ENCODE measurements at regions not wholly inside any gene's neighbourhood (a gene's known extent, or its start where the extent isn't known, plus 50 kb on each side); places are given as distances from the start of the nearest gene placed in this dataset.

DNA sequence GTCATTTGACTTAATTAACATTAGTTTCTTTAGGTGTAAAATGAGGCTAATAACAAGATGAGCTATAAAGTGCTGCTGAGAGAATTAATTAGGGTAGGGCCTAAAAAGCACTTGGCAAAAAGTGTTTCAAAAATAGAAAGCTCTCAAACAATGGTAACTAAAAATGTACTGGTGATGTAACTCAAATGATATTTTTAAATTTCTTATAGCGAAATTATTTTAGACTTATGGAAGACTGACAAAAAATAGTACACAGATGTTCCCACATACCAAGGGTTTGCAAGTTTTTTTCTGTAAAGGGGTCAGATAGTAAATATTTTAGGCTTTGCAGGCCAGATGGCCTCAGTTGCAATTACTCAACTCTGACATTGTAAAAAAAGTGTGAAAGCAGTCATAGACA, 190.7 kb upstream of the UFL1 start:
- TF ChIP-seq ZEB2 (tag by site-specific recombination; IDR thresholded peaks at IDR 0.05) = no peak
- TF ChIP-seq EGR2 (tag by site-specific recombination; IDR thresholded peaks at IDR 0.05; ENCODE audit: low read depth) = no peak
- TF ChIP-seq SETDB1 (IDR thresholded peaks at IDR 0.05; ENCODE audit: insufficient read length, low read length) = no peak
- no peak for TF ChIP-seq CTCF (tag by site-specific recombination; IDR thresholded peaks at IDR 0.05)
- no peak for TF ChIP-seq ZBTB7A (tag by site-specific recombination; IDR thresholded peaks at IDR 0.05; ENCODE audit: low read depth)
- TF ChIP-seq ZXDB (tag by site-specific recombination; IDR thresholded peaks at IDR 0.05) = no peak
- no peak for TF ChIP-seq ZNF292 (tag by site-specific recombination; IDR thresholded peaks at IDR 0.05; ENCODE audit: borderline replicate concordance, low read depth)
- TF ChIP-seq PRDM6 (tag by site-specific recombination; IDR thresholded peaks at IDR 0.05) = no peak
- no peak for TF ChIP-seq ZNF704 (tag by site-specific recombination; IDR thresholded peaks at IDR 0.05)
- no peak for TF ChIP-seq MZF1 (tag by site-specific recombination; IDR thresholded peaks at IDR 0.05; ENCODE audit: borderline replicate concordance)
- TF ChIP-seq ZNF792 (tag by site-specific recombination; IDR thresholded peaks at IDR 0.05) = no peak

Data from HEK293 (cell line).